ENCODE measurements at regions not wholly inside any gene's neighbourhood (a gene's known extent, or its start where the extent isn't known, plus 50 kb on each side); places are given as distances from the start of the nearest gene placed in this dataset.

- no peak for TF ChIP-seq CTCF (conservative IDR thresholded peaks at IDR 0.05)
- TF ChIP-seq EZH2 (IDR thresholded peaks at IDR 0.05; ENCODE audit: low read depth) = no peak
Observed at GRCh38 chr3:116984301-116984700, 274.7 kb downstream of the TUSC7 start.

Data from PC-9 (cell line).